ENCODE measurements at regions not wholly inside any gene's neighbourhood (a gene's known extent, or its start where the extent isn't known, plus 50 kb on each side); places are given as distances from the start of the nearest gene placed in this dataset.
"Not testable (repeated sequence)": the region's sequence is repeated elsewhere in the genome, so short reads cannot be mapped to it uniquely, and the experiment has no call there.

DNA sequence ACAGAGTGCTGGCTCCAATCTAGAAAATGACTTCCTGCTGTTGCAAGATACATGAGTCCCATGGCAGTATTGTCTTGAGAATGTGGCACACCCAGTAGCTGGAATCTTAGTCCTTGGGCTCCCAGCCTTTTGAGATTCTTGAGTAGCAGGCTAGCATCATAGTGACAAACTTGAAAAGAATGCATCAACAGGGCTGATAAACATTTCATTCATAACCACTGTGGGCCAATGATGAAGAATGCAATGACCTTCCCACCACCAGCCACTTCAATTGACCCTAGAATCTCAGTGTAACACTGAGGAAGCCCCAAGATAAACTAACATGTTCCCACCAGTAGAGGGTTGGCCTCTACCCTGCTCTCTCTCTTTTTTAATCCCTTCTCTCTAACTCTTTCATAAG lies 329.3 kb downstream of the GBA3 start:
- DNase-seq (ENCODE audit: low spot score): peak; percentile 4

DNA sequence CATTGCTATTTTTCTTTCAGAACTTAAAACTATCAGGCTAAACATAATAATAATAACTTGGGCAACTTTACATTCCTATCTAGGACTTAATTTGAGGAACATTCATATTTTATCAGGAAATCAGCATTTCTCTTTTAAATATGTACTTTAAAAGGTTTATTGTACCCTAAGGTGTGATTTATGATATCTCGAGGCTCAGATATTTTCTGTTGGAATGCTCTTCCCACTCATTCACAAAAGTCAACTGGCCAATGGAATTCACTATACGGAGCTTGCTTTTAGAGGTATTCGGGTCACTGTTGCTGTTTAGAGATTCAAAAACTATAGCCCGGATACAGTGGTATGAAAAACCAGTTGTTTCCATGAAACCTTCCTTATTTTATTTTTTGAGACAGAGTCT lies 328.3 kb downstream of the GBA3 start:
- DNase-seq (ENCODE audit: low spot score): no peak

DNA sequence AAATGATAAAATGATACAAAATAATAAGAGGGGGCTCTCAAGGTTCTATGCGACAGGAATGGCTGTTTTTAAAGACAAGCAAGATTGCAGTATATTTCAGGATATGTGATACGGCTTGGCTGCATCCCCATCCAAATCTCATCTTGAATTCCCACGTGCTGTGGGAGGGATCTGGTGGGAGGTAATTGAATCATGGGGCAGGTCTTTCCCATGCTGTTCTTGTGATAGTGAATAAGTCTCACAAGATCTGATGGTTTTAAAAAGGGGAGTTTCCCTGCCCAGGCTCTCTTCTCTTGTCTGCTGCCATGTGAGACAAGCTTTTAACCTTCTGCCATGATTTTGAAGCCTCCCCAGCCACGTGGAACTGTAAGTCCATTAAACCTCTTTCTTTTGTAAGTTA lies 327.7 kb downstream of the GBA3 start:
- not testable (repeated sequence) for DNase-seq (ENCODE audit: low spot score)

DNA sequence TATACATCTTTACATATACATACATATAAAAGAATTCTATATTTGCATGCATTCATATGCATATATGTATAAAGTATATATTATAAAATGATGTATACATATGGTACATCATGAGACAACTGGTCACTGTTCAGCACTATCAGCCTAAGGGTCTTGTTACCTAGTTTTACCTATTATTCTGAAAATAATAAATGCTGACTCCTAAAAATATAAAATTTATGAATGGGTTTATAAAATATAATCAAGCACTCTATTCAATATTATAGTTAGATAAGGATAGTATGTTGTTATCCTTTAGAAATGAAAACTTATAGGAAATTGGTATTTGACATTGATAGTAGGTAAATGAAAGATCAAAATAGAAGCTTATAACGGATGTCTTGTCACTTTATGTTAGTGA lies 324.2 kb downstream of the GBA3 start:
- no peak for DNase-seq (ENCODE audit: low spot score)

DNA sequence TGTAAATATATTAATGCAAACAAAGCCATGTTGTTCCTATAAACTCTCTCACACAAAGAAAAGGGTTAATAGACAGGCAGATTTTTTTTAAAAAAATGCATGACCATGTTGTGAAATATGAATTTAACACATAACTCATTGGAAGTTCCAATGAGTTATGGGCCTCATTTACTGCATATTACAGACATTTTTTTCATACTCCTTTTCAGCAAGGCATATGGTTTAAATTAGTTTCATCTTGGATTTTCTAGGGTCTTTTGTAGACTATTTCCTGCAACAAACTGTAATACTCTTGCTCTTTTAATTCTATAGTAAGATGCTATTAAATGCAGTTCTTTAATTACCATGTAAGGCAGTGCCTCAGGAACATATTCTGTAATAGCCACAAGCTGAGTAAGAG lies 323.1 kb downstream of the GBA3 start:
- no peak for DNase-seq (ENCODE audit: low spot score)

DNA sequence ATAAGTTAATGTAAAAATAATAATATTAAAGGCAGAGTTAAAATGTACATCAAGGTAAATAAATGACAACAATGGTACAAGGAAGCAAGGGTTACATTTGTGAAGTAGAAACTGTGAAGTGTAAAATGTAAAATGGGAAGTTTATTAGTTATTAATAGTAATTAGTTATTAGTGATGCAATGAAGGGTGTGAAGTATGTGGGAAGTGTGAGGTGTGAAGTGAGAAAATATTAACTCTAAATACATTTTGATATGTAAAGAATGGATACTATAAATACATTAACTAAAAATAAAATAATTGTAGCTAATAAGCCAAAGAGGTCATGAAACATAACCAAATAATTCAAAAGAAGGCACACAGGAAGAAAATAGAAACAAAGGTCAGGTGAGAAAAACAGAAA lies 316.4 kb downstream of the GBA3 start:
- DNase-seq (ENCODE audit: low spot score): no peak

DNA sequence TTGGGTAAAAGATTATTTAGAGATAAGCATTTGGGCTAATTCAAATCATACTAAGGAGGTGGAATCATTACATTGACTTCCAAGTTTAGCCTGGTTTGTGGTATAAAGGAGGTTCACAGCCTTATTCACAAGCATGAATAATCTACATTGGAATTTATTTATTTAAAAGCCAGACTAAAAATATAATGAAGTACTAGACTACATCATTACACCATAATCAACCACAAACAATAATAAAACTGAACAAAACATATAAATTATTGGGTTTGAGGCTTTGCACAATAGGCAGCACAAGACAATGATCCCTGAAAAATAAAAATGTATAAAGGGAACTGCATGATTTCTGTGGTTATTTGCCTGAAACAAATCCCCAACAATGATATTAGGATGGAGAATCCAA lies 314.0 kb downstream of the GBA3 start:
- DNase-seq (ENCODE audit: low spot score): no peak

DNA sequence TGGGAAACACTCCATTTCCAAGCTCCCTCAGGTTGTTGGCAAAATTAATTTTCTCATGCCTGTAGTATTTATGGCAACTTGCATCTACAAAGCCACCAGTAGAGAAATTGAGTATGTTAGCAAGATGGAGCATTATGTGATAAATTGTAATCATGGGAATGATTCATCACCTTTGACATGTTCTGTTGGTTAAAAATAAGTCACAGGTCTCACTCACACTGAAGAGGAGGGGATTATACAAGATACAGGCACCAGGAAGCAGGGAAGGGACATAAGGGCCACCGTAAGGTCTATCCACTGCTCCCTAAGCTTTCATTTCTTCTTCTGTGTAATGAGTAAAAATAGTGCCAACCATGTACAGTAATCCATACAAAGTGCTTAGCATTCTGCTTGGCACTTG lies 313.0 kb downstream of the GBA3 start:
- DNase-seq (ENCODE audit: low spot score): no peak

DNA sequence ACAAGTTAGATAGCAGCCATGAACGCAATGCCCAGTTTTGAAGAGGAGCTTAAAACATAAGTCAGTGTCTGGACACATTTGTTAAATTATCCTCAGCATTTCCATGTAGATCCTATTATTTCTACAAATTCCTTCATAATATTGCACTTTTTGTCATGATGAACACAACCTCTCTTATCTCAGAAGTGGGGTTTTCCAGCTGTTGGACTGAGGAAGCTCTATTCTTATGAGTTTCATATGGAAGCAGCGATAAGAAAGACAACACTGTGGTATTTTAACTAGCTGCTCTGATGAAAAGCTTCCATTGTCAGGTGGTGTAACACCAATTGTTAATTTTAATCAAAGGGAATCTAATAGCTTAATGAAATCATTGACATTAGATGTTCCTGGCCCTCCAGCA lies 308.7 kb downstream of the GBA3 start:
- peak; percentile 0 for DNase-seq (ENCODE audit: low spot score)

DNA sequence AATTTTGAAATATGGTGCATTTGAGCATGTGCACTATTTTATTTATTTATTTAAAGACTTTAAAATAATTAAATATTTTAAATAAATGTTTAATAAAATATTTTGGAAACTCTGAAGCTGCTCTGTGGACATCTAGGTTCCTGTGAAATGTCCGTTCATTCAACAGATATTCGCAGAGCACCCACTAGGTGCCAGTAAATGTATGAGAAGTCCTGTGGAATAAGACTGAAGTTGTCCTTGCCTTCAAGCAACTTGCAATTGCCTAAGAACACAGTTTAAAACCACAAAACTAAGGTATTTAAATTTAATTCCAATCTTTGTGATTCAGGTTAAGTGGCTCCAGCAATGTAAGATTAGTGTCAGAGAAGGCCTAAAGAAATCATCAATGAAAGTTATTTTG lies 306.7 kb downstream of the GBA3 start:
- no peak for DNase-seq (ENCODE audit: low spot score)

DNA sequence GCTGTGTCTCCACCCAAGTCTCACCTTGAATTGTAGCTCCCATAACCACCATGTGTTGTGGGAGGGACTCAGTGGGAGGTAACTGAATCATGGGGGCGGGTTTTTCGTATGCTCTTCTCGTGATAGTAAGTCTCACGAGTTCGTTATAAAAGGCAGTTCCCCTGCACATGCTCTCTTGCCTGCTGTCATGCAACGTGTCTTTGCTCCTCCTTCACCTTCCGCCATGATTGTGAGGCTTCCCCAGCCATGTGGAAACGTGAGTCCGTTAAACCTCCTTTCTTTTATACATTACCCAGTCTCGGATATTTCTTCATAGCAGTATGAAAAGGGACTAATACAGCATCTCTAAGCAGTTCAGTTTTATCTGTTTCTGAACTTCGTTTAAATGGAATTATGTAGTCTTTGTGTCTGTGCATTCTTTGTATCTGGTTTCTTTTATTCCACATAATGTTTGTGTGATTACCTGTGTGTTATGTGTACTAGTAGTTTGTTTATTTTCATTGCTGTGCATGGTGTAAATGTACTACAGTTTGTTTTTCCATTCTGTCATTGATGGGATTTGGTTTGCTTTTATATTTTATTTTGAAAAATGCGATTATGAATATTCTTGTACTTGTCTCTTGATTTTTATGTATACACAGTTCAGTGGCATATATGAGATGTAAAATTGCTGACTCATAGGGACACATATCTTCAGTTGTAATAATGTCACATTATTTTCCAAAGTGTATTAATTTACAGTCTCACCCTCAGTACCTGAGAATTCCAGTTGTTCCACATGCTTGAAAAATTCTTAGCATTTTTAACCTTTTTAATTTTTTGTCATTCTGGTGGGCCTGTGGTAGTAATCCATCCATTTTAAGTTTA lies 304.9 kb downstream of the GBA3 start:
- DNase-seq (ENCODE audit: low spot score): no peak

DNA sequence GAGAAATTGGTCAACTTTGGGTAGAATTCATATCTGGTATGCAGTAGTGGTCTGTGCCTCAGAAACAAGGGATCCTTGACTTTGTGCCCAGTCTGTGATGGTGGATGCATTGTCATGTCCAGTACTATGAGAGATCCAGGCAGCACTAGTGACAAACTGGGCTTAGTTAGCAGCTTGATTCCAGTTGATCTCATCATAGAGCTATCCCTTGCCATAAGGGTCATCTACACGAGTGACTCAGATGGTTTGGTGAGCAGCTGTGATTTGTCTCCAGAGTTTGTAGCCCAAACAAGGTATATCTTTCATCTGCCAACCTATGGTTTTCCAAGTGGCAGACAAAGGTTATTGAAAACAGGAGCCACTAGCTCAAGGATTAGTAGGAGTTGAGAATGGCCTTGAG lies 298.8 kb downstream of the GBA3 start:
- DNase-seq (ENCODE audit: low spot score): no peak

DNA sequence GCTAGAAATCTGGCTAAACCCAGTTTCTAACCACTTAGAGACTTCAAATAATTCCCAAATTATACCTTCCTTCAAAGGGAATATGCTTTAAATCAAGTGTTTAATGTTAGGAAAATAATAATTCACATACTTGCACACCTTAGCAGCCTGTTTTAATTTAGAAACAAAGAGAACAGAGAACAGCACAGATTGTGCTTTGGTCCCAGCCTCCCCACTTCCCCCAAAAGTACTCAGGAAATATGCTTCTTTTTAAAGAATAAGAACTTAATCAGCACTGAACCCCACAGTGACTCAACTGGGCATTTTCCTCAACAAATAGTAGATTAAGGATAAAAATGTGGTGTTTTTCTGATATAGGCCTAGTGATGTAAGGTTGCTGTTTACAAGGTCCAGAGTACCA lies 295.8 kb downstream of the GBA3 start:
- DNase-seq (ENCODE audit: low spot score): no peak

DNA sequence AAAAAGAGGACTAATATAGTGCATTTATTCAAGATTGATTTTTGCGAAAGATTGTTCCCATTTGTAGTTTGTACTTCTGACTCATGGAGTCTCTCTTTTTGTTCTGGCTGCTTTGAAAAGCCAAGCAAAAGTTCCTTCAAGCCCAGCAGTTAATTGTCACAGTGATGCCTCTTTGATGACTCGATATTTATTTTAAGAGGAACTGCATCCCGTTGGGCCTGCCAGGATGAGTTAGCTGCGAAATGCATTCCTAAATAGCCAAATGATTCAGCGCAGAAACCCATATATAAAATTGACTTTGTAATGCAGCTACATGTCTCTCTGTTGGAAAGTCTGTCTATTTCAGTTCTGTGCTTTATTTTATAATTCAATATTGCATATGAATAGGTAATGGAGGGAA lies 295.1 kb downstream of the GBA3 start:
- DNase-seq (ENCODE audit: low spot score): no peak

DNA sequence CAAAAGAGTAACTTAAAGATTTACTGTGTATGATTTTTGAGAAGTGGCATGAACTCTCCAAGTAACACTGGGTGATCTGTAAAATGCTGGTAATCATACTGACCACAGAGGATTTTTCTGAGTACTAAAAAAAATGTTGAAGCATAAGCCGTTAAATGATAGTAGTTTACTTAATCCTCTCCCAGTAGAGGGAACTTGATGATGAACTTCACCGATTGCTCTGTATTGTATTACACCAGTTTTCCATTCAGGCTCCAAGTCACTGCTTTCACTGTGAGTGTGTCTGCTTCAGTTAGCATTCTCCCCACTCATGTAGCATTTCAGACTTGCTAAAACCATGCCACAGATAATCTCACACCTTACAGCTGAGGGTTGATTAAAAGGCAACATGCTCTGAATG lies 294.1 kb downstream of the GBA3 start:
- no peak for DNase-seq (ENCODE audit: low spot score)

DNA sequence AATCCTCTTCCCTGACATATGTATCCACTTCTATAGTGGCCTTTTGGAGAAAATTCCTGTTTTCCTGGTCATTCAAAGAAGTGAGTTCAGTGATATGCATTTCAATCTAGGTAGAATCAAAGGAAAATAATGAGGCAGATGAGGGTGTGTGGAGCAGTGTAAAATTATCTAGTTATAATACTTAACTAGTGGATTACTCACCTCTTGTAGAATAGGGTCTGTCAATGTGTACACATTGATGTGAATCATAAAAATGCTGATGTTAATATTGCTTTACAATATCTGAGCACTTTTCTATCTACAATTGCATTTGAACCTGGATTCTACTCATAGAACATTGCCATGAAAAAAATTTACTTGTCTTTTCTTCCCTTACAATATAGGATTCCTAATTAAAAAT lies 293.5 kb downstream of the GBA3 start:
- DNase-seq (ENCODE audit: low spot score): no peak

DNA sequence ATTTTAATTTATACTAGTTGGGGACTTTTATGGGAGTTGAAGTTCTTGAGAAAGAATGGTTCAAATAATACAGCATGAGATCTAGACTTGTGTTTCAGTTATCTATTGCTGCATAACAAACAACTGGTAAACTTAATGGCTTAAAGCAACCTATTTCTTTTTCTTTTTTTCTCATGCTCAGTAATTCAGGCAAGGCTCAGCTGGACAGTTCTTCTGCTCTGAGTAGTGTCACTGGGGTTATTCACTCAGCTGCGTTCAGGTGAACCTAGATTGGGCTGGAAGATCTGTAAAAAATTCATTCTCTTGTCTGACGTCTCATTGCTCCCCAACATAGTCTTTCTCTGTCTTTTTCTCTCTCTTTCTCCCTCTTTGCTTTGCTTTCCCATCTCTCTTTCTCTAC lies 291.7 kb downstream of the GBA3 start:
- DNase-seq (ENCODE audit: low spot score): no peak

DNA sequence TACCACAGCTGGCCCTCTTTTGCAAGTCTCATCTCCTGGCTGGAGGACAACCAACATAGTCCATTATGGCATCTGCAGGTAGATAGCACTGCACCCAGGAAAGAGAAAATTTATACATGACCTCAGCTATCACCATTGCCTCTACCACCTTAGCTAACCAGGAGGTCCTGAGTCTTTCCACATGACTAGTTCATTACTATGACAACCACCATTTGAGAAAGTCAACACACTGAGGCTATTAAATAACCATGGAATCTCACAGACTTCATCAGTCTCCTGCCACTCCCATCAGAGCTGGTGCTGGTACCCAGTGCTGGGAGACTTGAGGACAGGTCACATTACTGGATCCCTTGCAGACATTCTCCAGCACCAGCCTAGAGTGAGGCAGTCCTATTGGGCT lies 285.9 kb downstream of the GBA3 start:
- no peak for DNase-seq (ENCODE audit: low spot score)

DNA sequence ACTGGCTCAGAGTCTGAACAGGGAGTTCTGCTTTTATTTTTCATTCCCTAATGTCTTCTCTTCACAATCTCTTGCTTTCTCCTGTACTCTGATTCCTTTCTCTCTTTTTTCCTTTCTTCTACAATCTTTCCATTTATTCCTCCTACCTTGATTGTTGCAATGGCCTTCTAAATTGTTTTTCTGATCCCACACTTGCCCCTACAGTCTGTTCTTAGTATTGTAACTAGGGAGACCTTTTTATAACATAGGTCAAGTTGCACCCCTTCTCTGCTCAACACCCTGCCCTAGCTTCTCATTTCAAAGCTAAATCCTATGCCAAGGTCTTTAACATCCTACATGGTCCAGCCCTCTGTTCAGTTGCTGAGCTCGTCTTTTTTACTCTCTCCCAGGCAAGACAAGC lies 277.9 kb downstream of the GBA3 start:
- DNase-seq (ENCODE audit: low spot score): no peak

DNA sequence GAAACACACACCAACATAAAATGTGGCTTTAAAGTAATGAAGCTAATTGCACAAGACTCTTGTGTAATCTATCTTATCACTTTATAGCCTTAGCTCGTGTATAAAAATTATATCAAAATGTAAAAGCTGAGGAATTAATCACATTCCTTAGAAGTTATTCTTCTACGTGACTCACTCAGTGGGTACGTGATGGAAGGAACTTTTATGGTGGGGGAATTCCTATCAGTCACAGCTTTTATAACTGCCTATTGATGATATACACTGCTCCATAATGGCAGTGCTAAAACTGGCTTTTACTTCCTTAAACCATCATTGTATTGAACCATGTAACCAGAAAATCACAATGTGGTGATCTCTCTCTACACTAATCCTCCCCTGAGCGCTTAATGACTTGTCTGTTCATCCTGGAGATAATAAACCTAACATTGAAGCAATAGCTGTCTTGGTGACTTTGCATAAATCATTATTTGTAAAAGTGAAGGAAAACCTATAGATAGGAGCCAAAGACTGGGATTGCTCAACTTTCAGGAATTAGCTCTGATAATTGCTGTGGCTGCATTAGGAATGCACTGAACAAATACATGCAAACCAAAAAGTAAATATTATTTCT lies 276.7 kb downstream of the GBA3 start:
- no peak for DNase-seq (ENCODE audit: low spot score)

DNA sequence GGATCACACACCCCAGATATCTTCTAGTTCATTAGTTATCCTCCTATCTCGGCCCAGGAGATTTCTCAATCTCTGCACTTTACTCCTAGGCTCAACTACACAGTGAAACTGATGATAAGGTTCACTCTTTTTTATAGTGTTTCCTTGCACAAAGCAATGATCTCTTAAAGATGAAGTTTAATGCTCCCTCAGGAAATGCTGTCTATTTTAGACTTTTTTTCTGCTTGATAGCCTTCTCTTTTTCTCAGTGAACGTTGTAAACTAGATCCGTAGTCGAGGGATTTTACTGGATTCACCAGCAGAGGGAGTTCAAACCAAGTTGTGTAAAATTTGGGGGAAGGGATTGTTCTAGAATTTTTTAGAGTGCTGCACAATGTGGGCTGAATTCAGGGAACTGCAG lies 269.6 kb downstream of the GBA3 start:
- DNase-seq (ENCODE audit: low spot score): peak; percentile 15

DNA sequence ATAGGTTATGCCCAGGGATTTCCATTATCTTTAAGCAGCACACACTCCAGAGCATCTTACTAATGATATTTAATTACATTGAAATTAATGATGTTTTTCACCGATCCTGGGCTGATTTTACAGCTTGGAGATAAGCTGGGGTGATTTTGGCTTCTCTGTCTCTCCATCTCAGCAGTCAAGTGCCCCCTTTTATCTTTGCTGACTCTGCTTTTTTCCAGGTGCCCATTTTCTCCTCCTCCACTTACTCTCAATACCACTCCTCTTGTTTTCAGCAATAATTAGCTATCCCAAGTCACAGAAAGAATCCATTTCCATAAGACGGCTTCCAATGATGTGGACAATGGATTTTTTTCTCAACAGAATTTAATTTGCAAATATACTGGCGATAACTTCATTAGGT lies 266.7 kb downstream of the GBA3 start:
- no peak for DNase-seq (ENCODE audit: low spot score)

DNA sequence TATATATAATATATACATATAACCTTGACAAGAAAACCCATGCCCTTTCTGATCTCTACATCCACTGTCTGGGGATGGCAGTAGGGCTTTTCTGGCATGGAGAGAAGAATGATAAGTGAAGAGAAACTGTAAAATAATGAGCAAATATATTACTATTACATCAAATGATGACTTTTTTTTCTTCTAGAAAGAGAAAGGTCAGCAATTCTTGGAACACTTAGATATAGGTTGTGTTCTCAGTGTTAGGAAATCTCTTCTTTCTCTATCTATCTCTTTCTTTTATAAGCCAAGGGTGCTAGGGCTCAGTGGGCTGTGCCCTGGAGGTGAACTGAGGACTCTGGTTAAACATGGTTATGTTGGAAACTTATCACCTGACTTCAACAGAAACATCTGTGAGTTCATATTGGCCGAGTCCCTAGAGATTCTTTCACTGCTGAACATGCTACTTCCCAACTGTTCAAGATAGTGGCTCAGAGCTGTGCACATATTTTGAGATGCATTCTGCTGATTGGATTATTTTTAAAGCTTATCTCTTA lies 265.1 kb downstream of the GBA3 start:
- DNase-seq (ENCODE audit: low spot score): no peak
